Suppressor macrophage (primary cell): ENCODE measurements at regions not wholly inside any gene's neighbourhood (a gene's known extent, or its start where the extent isn't known, plus 50 kb on each side); places are given as distances from the start of the nearest gene placed in this dataset.

Source experiments
- DNase-seq, 4 experiments: peaks; one replicate each; pipeline ENCODE4 v3.0.0-alpha.2; 2020 to 2022

DNA sequence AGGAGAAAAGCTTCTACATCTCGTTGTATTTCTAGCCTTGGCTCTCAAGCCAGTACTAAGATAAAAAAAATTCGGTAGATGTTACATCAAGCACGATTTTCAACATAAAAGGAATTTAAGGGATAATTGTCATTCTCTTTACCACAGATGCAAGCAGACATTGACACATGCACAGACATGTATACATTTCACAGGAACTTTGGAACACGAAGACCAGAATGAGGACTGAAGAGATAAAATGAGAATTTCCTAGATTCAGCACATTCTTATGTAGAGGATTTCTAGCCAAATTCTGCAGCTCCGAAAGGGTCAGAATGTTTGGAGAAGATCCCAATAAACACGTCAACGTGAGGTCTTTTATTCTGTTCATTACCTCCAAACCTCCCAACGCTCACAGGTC lies 284.5 kb upstream of the ARGLU1 start:
- DNase-seq, result no peak

DNA sequence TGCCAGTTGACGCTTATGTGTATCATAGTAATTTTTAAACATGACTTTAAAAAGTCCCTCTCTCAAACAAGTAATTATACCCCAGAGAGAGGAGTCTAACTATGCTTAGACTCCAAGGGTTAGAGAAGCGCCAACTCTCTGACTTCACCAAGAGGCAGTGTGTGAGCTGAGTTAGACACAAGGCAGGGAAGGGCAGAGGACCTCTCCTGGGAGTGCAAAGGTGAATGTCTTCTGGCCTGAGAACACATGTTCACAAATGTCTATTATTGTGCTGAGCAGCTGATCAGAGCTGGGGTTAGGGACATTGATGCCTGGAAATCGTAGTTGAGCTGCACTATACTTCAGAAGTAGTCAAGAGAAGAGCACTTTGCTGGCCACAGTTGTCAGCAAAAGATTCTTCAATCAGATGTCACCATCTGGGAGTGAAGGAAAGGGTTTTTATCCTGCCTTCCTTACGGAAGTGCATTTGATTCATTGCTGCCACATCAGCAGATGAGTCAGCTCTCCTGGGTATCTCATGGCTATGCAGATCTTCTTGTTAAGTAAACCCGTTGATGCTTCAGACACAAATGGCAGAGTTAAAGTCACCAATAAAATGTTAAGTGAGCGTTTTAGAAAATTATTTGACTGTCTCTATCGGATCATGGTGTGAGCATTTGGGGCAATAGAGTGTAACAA lies 283.2 kb upstream of the ARGLU1 start:
- DNase-seq, result no peak

DNA sequence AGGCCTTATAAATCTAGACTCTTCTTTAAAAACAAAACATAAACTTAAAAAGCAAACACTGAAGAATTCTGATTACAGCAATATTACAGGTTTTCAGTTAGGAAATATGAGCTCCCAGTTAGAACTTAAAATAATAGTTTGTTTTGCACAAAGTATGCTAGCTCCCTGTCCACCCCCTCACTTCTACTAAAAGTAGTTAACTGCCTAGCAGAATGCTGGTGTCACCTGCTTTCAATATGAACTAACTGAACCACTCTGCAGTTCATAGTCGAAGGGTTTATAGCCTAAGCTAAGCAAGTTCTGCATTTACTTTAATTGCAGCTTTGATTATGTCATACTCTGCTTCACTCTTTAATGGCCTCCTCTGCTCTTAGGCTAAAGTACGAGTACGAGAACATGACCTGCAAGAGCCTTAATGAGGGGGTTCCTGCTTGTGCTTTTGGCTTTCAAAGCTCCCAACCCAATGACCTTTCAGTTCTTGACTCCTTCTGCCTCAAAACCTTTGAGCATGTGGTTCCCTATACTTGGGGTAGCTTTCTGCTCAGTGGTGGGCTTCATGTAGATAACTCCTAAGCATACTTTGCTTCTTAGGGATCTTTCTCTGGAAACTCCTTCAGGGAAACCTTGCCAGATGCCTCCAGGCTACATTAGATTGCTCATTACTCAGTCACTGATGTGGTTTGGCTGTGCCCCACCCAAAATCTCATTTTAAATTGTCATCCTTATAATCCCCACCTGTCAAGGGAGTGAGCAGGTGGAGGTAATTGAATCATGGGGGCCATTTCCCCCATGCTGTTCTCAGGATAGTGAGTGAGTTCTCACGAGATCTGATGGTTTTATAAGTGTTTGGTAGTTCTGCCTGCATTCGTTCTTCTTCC lies 278.9 kb upstream of the ARGLU1 start:
- DNase-seq, result no peak

DNA sequence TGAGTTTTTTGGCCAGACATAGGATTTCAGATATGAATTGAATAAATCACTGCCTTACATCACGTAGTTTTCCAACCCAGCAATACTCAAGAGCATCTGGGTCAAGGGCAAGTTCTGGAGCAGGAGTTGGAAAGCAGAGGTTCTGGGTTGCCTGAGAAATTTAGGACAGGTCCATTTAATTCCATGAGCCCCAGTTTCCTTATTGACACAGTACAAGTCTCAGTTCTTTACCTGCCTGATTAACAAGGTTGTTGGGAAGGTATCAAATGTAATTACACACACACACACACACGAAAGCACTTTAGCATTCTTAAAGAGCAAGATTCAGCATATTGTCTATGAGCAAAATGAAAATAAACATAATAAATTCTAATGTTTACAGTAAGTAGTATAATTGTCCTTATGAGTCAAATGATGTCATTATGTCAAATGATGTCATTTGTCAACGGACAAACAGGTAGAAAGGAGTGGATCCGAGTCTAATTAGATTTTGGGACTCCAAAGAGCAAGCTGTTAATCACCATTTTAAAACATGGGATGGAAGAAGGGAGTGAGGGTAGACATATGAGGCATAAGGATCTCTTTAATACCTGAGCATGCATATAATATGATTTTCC lies 268.4 kb upstream of the ARGLU1 start:
- no peak for DNase-seq

DNA sequence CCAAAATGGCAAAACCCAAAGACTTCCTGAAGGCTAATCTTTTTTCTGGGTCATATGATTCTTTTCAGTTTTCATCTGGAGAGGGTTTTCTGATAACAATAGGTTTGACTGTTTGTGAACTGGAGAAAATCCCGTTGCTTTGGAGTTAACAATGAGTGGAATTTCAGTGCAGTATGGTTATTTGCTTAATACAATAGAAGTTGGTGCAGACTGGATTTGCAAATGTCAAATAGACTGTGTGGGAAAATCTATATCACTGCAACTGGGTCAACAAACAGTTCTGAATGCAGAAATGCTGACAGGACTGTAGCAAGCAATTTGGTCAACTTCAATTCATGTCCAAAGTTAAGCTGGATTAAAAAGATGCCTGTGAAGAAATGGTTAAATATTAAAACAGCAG lies 267.5 kb upstream of the ARGLU1 start:
- DNase-seq, result no peak

DNA sequence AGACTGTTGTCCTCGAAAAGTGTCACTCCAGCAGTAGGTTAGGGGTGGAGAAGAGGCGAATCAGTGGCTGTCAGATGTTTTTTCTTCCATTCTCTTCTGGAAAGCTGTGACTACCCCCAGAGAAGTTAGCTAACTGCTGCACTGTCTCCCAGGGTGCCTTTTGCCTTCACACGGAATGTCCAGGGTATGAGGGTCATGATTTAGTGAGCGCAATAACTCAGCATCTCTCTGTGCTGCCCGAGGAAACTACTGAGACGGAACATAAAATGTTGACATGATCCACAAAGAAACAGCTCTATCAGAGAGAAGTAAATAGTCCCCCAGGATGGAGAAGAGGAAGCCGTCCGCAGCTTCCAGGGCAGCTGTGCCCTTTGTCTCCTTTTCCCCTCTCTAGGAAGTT lies 254.0 kb upstream of the ARGLU1 start:
- DNase-seq, result no peak

DNA sequence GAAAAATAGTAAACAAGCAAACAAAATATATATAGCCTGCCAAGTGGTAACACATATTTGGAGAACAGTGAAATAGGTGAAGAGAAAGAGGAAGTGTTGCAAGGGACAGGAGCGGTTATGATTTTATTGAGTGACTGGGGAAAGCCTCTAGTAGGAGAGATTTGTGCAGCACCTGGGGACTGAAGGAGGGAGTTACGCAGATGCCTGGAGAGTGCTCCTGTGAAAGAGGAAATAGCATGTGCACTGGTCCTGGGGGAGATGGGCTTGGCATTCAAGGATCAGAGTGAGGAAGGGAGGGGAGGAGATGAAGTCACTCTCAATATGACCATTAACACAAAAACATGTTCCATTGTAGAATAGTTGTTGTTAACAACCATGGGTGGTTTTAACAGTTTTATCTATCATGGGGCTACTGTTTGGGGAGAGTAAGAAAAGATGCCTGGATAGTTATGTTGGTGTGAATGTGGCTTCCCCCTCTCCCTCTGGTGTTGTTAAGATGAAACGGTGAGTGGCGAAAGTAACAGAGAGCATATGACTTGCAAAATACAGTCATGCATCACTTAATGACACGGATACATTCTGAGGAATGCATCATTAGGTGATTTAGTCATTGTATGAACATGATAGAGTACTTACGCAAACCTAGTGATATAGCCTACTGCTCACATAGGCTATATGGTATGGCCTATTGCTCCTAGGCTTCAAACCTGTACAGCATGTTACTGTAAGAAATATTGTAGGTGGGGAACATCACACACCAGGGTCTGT lies 251.7 kb upstream of the ARGLU1 start:
- no peak for DNase-seq

DNA sequence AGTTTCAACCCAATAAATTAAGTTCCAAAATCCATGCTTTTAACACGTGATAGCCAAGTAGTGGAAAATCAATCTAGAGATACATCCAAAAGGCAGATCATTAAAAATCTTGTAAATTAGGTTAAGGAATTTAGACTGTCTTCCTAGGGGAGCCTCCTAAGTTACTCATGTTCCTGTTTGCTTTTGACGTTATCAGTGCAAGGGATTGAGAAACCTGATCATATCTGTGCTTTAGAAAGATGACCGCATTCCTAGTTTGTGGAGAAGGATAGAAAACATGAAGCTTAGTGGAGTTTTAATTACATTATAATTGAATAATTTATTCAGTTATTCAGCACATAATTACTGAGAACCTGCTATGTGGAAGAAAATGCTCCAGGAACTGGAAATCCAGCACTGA lies 251.0 kb upstream of the ARGLU1 start:
- DNase-seq, result no peak

DNA sequence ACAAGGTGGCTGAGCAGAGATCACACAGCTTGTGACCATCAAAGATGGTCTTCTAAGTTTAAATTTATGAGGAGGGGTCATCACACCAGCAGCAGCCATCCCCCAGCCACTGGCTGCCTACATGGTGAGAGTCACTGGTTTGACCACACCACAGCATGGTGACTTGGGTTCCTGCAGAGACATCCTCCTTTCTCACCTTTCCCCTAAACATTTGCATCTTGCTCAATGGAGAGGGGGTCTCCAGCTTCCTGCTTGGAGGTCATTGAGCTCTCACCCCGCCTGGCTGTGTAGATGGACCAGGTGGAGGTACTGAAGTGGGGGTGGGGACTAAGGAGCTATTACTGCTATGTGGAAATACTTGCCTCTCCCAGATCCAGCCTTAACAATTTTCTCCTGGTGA lies 247.6 kb upstream of the ARGLU1 start:
- DNase-seq, result no peak

DNA sequence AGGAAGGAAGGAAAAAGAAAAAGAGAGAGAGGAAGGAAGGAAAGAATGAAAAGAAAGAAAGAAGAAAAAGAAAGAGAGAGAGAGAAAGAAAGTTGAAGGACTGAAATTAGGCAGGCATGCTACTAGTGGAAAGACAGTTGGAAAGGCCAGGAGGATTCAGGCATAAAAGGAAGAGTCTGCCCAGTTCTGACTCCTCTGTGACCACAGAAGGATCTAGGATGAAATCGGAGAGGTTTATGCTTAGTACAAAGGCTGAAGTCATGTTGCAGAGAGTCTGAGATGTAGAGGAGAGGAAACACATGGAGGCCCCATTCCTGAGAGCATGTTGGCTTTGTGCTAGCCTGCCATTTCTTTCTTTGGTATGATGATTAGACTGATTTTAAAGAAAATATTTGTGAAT lies 246.5 kb upstream of the ARGLU1 start:
- no peak for DNase-seq

DNA sequence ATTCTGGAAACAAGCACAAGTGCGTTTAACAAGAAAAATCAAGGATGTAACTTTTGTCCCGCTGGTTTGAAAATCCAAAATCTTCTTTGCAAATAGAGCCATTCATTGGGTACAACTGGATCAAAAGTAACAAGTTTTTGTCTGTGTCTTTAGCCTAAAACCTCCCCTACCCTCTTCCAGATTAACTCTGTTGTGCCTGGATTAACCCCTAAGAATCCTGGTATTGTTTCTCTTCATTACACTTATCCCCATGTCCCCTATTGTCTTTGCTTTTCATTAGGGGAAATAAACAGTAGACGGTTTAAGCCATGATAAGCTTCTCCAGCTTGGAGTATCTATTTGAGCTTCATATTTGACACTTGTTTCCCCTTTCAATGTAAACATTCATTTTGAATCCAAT lies 242.1 kb upstream of the ARGLU1 start:
- DNase-seq, result no peak

DNA sequence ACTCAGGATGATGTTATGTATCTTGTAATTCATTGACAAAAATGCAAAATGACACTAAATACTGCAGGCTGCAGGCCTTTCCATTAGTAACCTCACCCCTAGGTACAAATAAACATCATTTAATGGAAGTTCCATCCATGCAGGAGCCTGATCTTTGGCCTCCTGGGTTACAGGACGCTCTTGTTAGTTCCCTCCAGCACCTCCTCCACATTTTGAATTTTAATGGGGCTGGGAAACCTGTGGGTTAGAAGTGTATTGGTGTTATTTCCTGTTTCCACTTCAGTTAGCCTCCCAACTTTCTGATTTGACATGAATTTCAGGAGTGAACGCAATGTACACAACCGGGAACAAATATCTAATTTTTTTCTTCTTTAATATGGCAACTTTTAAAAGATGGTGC lies 237.1 kb upstream of the ARGLU1 start:
- DNase-seq, result no peak

DNA sequence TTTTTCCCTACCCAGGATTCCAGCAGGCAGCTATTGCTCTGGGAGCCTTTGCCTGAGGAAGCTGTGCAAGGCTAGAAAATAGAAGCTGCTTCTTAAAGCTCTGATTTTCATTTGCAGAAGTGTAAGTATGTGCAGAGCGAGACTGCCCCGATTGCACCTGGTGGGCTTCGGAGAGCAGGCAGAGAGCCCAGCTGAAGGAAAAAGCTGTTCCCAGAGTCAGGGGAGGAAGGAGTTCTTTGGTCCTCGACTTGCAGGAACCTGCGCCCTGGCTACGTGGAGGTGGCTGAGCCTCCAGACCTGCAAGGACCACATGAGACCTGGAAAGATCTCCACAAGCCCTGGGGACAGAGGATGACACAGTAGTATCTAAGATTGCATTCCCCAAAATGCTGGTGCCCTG lies 235.0 kb upstream of the ARGLU1 start:
- no peak for DNase-seq

DNA sequence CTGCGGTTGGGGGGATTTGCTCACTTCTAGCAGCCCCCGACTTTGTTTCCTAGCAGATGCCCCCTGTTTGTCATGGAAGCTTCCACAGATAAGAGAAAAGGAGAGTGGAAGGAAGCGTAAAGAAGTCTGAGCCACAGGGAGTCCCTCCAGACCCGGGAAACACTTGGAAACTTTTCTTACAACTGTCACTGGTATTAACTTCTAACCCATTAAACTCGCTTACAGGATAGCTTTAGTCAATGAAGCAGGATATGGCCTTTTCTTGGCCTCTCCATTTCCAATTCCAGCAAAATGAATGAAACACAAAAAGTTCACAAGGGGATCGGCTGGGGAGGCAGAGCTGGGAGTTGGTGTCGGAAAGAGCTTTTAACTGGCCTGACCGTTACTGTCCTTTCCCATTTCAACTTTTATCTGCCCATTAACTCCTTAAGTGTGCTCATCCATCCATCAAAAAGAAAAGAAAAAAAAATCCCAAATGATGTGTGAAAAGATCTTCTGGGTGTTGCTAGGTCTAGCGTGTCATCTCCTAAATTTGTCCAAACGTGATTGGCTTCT lies 231.9 kb upstream of the ARGLU1 start:
- DNase-seq, result no peak

DNA sequence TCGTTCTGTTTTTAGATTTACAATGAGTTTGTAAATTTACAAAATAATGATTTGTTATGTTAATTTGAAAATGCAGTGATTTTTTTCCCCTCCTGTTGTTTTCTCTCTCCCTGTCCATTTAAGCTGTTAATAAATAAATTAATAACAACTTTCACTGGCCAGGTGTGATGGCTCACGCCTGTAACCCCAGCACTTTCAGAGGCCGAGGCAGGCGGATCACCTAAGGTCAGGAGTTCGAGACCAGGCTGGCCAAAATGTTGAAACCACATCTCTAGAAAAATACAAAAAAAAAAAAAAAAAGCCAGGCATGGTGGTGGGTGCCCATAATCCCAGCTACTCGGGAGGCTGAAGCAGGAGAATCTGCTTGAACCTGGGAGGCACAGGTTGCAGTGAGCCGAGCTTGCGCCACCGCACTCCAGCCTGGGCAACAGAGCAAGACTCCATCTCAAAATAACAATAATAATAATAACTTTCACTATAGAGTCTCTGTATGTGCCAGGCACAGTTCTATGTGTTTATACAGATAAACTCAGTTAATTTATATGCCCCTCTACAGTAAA lies 229.2 kb upstream of the ARGLU1 start:
- DNase-seq, result no peak

DNA sequence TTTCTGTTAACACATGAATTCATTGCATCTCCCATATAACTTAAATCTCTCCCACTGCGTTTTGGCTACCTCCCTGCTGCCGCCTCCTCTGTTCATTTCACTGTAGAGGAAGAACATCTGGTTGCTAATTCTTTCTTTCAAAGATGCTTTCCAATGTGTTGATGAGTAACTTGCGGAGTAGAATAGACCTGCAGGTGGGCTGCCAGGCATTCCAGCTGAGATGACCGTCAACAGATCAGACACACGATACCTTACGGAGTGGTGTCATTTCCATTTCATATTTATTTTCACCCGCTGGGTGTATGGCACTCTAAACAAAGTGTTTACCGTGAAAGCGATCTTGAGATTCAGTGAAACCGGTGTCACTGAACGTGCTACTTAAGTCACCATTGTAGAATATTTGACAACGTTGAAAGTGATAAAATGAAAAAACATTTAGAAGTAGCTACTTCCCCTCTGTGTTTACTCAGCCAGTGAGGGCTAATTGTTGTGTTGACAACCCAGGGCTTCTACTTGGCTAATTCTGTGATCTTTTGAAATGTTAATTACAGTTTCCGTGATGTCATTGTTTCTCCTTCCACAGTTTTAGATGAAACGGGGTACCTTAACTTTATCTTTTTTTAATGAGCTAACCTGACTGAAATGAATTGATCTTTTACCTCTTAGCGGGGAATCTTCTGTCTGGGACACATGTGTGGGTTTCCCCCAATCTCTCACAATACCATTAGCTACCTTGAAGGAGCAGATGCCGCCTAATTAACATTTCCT lies 228.5 kb upstream of the ARGLU1 start:
- DNase-seq, result no peak

DNA sequence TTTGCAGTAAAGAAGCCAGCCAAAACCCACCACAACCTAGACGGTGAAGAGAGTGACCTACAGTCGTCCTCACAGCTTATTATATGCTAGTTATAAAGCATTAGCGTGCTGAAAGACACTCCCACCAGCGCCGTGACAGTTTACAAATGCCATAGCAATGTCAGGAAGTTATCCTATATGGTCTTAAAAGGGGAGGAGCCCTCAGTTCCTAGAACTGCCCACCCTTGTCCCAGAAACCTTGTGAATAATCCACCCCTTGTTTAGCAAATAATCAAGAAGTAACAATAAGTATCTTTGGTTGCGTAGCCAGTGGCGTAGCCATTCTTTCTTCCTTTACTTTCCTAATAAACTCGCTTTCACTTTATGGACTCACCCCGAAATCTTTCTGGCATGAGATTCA lies 227.9 kb upstream of the ARGLU1 start:
- DNase-seq, result peak in 2 of 4 experiments; percentile 4 to 5

DNA sequence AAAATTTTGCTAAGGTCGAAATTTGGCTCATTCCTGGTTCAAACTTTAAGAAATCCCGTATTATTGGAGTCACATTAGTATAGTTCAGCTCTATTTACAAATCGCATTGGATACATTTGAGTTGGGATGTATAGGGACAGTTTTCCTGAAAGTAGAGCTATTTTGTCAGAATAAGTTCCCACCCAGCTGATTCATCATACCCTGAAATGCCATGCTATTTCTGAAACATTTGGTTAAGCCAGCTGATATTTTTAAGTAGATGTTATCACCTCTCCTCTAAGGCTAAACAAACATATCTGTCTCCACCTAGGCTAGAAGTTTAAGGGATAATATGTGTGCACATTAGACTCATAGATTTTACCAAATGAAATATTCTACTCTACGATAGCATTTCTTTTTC lies 226.2 kb upstream of the ARGLU1 start:
- DNase-seq, result no peak

DNA sequence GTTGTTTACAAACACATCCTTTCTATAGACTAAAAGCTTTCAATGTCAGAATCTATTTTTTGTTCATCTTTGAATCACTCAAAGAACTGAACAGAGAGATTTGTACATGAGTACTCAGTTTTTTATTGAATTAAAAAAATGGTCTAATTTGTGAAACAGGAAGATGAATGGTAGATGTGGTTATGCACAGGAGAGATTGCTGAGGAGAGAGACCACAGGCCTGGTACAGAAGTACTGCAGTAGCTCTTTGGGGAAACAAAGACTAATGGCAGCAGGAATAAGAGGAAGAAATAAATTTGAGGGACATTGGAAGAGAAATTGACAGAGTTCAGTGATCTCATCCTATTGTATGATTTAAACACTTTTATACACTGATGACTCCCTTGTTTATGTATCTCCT lies 222.0 kb upstream of the ARGLU1 start:
- no peak for DNase-seq

DNA sequence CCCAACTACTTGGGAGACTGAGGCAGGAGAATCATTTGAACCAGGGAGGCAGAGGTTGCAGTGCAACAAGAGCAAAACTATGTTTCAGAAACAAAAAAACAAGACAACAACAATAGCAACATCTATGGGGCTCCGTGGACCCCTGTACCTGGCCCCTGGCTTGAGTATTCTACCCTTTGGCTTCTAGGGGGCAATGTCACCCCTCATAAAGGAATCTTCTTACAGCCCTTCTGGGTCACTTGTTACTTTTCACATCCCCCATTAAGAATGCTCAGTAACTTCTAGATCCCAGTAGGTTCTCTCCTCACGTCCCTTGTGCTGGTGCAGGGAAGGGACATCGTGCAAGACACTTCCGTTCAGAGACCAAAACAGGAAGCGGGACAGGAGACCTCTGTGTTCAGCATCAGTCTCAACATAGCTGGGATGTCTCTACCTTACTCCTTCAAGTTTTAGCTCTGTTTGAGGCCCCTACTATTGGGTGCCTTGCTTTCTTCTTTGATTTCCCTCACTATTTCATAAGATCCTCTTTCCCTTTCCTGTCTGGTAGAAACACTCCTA lies 218.1 kb upstream of the ARGLU1 start:
- peak; percentile 28 to 64 (median 47) for DNase-seq

DNA sequence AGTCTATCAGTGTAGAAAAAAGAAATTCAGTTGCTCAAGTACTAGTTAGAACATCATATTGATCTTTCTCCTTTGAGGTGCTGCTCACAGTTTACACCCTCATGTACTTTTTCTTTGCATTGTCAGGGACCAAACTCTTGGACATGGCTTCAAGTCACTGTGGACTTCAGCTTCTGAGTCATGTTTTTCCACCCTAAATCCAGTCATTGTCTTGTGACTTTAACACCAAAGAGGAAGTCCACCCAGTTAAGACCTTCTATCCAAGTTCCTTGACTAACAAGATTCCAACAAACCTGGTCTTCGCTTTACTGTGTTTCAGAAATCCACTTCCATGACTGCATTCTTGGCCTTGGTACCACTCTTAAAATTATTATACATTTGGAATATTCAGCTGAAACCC lies 206.7 kb upstream of the ARGLU1 start:
- peak; percentile 6 to 68 (median 42) for DNase-seq
